ENCODE measurements at regions not wholly inside any gene's neighbourhood (a gene's known extent, or its start where the extent isn't known, plus 50 kb on each side); places are given as distances from the start of the nearest gene placed in this dataset.

DNA sequence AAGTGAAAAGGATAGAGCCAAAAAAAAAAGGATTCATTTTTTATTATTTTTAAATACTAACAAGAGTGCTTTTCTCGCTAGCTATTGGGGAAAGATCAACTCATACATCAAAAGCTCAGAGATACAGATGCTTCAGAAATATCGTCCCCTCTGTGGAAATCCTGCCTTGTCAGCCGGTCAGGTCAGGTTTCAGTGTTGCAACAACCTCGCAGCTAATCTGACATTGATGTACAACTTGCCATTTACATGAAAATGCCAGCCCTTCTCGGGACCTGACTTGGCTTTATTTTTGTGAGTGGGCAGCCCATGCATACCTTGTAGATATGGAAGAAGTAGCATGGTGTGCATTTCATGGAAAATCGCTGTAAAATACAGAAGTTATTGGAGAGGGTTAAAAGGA is 358.8 kb upstream of the ADAMTS16 start:
- Mint-ChIP-seq H3K36me3 (ENCODE audit: insufficient read depth) (no peaks in the 10 kb centered on the region), H3K4me3 (no peak overlapping the region), H3K9me3 (peaks cover 16% of the 10 kb centered on the region), H3K4me1 (ENCODE audit: low read depth) (no peaks in the 10 kb centered on the region), H3K27me3 (ENCODE audit: low read depth) (no peaks in the 10 kb centered on the region)
- ATAC-seq (no peak), DNase-seq (no peak)

GRCh38 chr5:4785971-4786370 is 354.2 kb upstream of the ADAMTS16 start:
- no peaks in the 10 kb centered on the region for H3K4me1 Mint-ChIP-seq (ENCODE audit: low read depth)
- DNase-seq (no peak), ATAC-seq (no peak)
- H3K9me3 Mint-ChIP-seq, result peaks cover 16% of the 10 kb centered on the region
- no peaks in the 10 kb centered on the region for H3K36me3 Mint-ChIP-seq (ENCODE audit: insufficient read depth)
- H3K27me3 Mint-ChIP-seq (ENCODE audit: low read depth), result no peaks in the 10 kb centered on the region
- no peak overlapping the region for H3K4me3 Mint-ChIP-seq

- Mint-ChIP-seq H3K4me3 (no peak overlapping the region), H3K36me3 (ENCODE audit: insufficient read depth) (no peaks in the 10 kb centered on the region)
Observed at GRCh38 chr5:4797445-4797844, 342.7 kb upstream of the ADAMTS16 start.

GRCh38 chr5:4802044-4802443 is 338.1 kb upstream of the ADAMTS16 start:
- Mint-ChIP-seq H3K4me1 (ENCODE audit: low read depth) (no peaks in the 10 kb centered on the region), H3K36me3 (ENCODE audit: insufficient read depth) (no peaks in the 10 kb centered on the region), H3K4me3 (no peak overlapping the region), H3K9me3 (peaks cover 5% of the 10 kb centered on the region), H3K27me3 (ENCODE audit: low read depth) (no peaks in the 10 kb centered on the region)
- ATAC-seq (no peak), DNase-seq (no peak)

More at GRCh38 chr5:4797445-4797844, 342.7 kb upstream of the ADAMTS16 start:
- H3K4me1 Mint-ChIP-seq (ENCODE audit: low read depth), result no peaks in the 10 kb centered on the region
- H3K9me3 Mint-ChIP-seq, result no peaks in the 10 kb centered on the region
- no peaks in the 10 kb centered on the region for H3K27me3 Mint-ChIP-seq (ENCODE audit: low read depth)
- ATAC-seq (no peak), DNase-seq (no peak)

DNA sequence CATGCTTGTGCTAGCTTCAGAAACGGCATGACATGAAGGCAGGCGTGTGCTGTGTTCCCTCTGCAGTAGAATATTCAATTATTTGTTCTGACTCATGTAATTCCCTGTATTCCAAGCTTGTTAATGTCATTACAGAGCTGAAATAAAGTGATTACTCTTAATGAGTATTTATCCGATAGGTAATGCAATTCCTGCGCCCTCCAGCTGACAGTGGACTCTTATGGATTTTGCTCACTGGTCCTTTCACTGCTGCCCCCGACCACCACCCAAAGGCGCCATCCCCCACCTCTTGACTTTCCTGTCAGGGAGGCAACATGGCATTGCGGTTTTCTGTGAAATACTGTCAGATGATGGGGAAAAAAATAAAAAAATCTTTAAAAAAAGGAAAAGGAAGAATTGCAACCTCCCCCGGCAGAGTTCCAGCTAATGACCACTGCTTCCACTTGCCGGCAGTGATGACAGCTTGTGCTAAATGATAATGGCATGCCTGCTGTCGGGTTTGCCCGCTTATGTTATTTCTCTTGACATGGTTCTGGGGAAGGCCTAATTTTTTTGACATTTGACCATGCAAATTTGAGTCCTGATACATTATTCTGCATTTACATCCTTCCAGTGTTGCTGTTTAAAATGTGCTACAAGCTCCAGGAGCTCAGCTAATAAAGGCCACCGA is 335.3 kb upstream of the ADAMTS16 start:
- no peak for DNase-seq
- Mint-ChIP-seq H3K4me1 (ENCODE audit: low read depth) (no peaks in the 10 kb centered on the region), H3K4me3 (no peak overlapping the region), H3K36me3 (ENCODE audit: insufficient read depth) (no peaks in the 10 kb centered on the region), H3K27me3 (ENCODE audit: low read depth) (no peaks in the 10 kb centered on the region), H3K9me3 (peaks cover 14% of the 10 kb centered on the region)
- no peak for ATAC-seq

DNA sequence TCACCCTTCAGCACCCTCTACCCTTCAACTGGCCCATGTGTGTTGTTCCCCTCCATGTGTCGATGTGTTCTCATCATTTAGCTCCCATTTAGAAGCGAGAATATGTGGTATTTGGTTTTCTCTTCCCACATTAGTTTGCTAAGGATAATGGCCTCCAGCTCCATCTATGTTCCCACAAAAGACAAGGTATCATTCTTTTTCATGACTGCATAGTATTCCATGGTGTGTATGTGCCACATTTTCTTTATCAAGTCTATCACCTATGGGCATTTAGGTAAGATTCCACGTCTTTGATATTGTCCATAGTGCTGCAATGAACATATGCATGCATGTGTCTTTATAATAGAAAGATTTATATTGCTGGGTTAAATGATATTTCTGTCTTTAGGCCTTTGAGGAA is 325.1 kb upstream of the ADAMTS16 start:
- Mint-ChIP-seq H3K9me3 (peaks cover 16% of the 10 kb centered on the region), H3K4me1 (ENCODE audit: low read depth) (no peaks in the 10 kb centered on the region), H3K4me3 (no peak overlapping the region), H3K36me3 (ENCODE audit: insufficient read depth) (no peaks in the 10 kb centered on the region), H3K27me3 (ENCODE audit: low read depth) (no peaks in the 10 kb centered on the region)
- ATAC-seq (no peak), DNase-seq (no peak)

DNA sequence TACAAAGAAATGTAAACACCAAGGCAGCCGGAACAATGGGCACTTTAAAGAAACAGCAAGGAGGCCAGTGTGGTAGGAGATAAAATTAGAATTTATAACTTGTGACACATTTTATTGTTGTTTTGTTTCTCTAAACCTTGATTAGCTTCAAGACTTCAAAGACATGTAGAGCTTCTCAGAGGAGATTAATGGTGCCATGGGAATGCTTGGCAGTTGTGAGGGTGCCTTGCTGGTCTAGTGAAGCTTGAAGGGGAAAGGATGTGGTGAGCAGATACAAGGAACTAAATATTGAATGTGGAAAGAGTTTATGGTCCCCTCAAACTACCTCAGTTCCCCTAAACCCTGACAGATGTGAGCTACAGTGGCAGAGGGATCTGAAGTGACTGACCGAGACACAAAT is 322.4 kb upstream of the ADAMTS16 start:
- H3K9me3 Mint-ChIP-seq, result peaks cover 16% of the 10 kb centered on the region
- no peaks in the 10 kb centered on the region for H3K4me1 Mint-ChIP-seq (ENCODE audit: low read depth)
- no peak for DNase-seq
- no peaks in the 10 kb centered on the region for H3K27me3 Mint-ChIP-seq (ENCODE audit: low read depth)
- H3K4me3 Mint-ChIP-seq, result no peak overlapping the region
- no peaks in the 10 kb centered on the region for H3K36me3 Mint-ChIP-seq (ENCODE audit: insufficient read depth)
- ATAC-seq, result no peak

- no peak overlapping the region for H3K4me3 Mint-ChIP-seq
- no peaks in the 10 kb centered on the region for H3K9me3 Mint-ChIP-seq
- ATAC-seq (no peak), DNase-seq (no peak)
- no peaks in the 10 kb centered on the region for H3K27me3 Mint-ChIP-seq (ENCODE audit: low read depth)
- no peaks in the 10 kb centered on the region for H3K4me1 Mint-ChIP-seq (ENCODE audit: low read depth)
- no peaks in the 10 kb centered on the region for H3K36me3 Mint-ChIP-seq (ENCODE audit: insufficient read depth)
Observed at GRCh38 chr5:4831325-4831724, 308.8 kb upstream of the ADAMTS16 start.

DNA sequence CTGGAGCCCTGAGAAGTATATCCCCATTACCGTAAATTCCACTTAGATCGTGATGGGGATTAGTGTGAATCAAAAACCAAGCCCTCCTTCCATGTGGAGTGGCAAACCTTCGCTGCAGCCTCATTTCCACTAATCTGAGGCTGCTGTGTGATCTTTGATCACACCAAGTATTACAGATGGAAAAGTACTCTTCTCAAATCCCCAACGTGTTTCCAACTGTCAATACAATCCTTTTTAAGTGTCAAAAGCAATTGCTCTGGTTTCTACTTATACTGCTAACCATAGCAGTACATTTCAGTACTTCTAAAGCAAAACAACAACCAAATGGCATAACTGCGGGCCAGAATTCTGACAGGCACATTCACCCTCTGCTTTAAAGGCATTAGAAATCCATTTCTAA is 307.7 kb upstream of the ADAMTS16 start:
- H3K9me3 Mint-ChIP-seq, result no peaks in the 10 kb centered on the region
- DNase-seq, result no peak
- H3K4me1 Mint-ChIP-seq (ENCODE audit: low read depth), result no peaks in the 10 kb centered on the region
- no peaks in the 10 kb centered on the region for H3K36me3 Mint-ChIP-seq (ENCODE audit: insufficient read depth)
- H3K27me3 Mint-ChIP-seq (ENCODE audit: low read depth), result no peaks in the 10 kb centered on the region
- no peak for ATAC-seq
- H3K4me3 Mint-ChIP-seq, result no peak overlapping the region

- ATAC-seq, result no peak
- no peak overlapping the region for H3K4me3 Mint-ChIP-seq
Observed at GRCh38 chr5:4833104-4833738, 306.9 kb upstream of the ADAMTS16 start.

DNA sequence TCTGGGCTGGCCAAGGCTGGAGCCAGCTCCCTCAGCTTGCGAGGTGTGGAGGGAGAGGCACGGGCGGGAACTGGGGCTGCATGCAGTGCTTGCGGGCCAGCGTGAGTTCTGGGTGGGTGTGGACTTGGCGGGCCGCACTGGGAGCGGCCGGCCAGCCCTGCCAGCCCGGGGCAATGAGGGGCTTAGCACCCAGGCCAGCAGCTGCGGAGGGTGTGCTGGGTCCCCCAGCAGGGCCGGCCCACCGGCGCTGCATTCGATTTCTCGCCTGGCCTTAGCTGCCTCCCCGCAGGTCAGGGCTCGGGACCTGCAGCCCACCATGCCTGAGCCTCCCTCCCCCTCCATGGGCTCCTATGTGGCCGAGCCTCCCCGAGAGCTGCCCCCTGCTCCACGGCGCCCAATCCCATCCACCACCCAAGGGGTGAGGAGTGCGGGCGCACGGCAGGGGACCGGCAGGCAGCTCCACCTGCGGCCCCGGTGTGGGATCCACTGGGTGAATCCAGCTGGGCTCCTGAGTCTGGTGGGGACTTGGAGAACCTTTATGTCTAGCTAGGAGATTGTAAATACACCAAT is 302.6 kb upstream of the ADAMTS16 start:
- no peaks in the 10 kb centered on the region for H3K36me3 Mint-ChIP-seq (ENCODE audit: insufficient read depth)
- DNase-seq (no peak), ATAC-seq (no peak)
- H3K4me3 Mint-ChIP-seq, result no peak overlapping the region
- no peaks in the 10 kb centered on the region for H3K27me3 Mint-ChIP-seq (ENCODE audit: low read depth)
- no peaks in the 10 kb centered on the region for H3K4me1 Mint-ChIP-seq (ENCODE audit: low read depth)
- peaks cover 6% of the 10 kb centered on the region for H3K9me3 Mint-ChIP-seq

More at GRCh38 chr5:4833104-4833738, 306.9 kb upstream of the ADAMTS16 start:
- no peaks in the 10 kb centered on the region for H3K27me3 Mint-ChIP-seq (ENCODE audit: low read depth)
- DNase-seq, result no peak
- H3K36me3 Mint-ChIP-seq (ENCODE audit: insufficient read depth), result no peaks in the 10 kb centered on the region
- H3K4me1 Mint-ChIP-seq (ENCODE audit: low read depth), result no peaks in the 10 kb centered on the region
- no peaks in the 10 kb centered on the region for H3K9me3 Mint-ChIP-seq

DNA sequence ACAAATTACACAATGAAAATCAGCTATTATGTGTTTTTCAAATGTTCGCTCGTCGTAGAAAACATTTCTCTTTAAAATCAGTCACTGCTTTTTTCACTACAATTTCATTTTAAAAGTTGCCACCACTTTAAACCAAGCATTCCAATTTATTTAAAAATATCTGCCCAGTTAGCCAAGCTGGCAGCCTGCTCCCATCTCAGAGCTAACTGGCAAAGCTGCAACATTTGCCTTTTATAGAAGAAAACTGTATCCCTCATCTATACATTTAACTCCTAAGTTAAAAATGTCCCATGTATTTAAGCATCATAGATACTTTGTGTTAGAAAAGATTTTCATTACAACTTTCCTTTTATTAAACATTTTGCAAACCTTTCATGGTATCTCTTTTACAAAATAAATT is 294.9 kb upstream of the ADAMTS16 start:
- peaks cover 23% of the 10 kb centered on the region for H3K9me3 Mint-ChIP-seq
- no peaks in the 10 kb centered on the region for H3K36me3 Mint-ChIP-seq (ENCODE audit: insufficient read depth)
- no peak overlapping the region for H3K4me3 Mint-ChIP-seq
- no peaks in the 10 kb centered on the region for H3K4me1 Mint-ChIP-seq (ENCODE audit: low read depth)
- H3K27me3 Mint-ChIP-seq (ENCODE audit: low read depth), result no peaks in the 10 kb centered on the region
- no peak for DNase-seq
- ATAC-seq, result no peak

DNA sequence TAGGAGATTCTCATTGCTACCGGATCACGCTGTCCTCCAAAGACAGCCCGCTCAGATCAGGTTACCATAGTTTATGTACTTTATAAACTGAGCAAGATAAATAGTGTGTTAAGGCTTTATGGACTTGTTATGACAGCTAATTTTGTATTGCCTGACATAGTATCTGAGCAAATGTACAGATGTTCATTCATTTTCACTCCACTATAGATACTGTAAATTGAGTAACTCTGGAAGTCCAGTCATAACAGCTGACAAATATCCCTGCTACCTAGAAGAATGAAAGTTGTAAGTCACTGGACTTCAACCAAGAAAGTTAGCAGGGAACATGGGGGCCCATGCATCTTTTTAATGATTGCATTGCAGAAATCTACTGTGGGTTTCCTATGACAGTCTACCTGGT is 292.4 kb upstream of the ADAMTS16 start:
- no peaks in the 10 kb centered on the region for H3K36me3 Mint-ChIP-seq (ENCODE audit: insufficient read depth)
- DNase-seq (no peak), ATAC-seq (no peak)
- no peak overlapping the region for H3K4me3 Mint-ChIP-seq
- no peaks in the 10 kb centered on the region for H3K27me3 Mint-ChIP-seq (ENCODE audit: low read depth)
- H3K4me1 Mint-ChIP-seq (ENCODE audit: low read depth), result no peaks in the 10 kb centered on the region
- H3K9me3 Mint-ChIP-seq, result peaks cover 24% of the 10 kb centered on the region

GRCh38 chr5:4855036-4855435 is 285.1 kb upstream of the ADAMTS16 start:
- no peak overlapping the region for H3K4me3 Mint-ChIP-seq
- no peaks in the 10 kb centered on the region for H3K36me3 Mint-ChIP-seq (ENCODE audit: insufficient read depth)
- H3K27me3 Mint-ChIP-seq (ENCODE audit: low read depth), result no peaks in the 10 kb centered on the region

DNA sequence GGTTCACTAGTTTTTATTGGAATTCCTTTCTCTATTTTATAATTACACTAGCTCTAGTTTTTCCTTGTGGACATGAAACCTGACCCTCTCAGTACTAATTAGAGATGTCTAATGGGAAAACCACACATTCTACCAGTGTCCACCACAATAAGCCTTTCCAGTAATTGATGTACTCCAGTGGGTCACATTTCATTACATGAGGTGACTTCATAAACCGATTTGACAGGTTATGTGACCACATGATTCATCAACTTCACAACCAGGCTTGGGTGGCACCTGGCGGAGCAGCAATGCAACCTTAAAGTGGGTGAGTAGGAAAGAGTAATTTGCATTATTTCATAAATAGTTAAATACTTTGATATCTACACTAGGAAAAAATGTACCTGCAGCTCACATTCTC is 284.2 kb upstream of the ADAMTS16 start:
- DNase-seq, result no peak
- H3K4me3 Mint-ChIP-seq, result no peak overlapping the region
- H3K9me3 Mint-ChIP-seq, result peaks cover 5% of the 10 kb centered on the region
- H3K27me3 Mint-ChIP-seq (ENCODE audit: low read depth), result no peaks in the 10 kb centered on the region
- no peaks in the 10 kb centered on the region for H3K4me1 Mint-ChIP-seq (ENCODE audit: low read depth)
- no peaks in the 10 kb centered on the region for H3K36me3 Mint-ChIP-seq (ENCODE audit: insufficient read depth)
- ATAC-seq, result no peak

More at GRCh38 chr5:4855036-4855435, 285.1 kb upstream of the ADAMTS16 start:
- no peak for ATAC-seq
- no peak for DNase-seq
- H3K4me1 Mint-ChIP-seq (ENCODE audit: low read depth), result no peaks in the 10 kb centered on the region
- H3K9me3 Mint-ChIP-seq, result peaks cover 6% of the 10 kb centered on the region
